Smooth muscle cell (in vitro differentiated cells): ENCODE measurements at regions not wholly inside any gene's neighbourhood (a gene's known extent, or its start where the extent isn't known, plus 50 kb on each side); places are given as distances from the start of the nearest gene placed in this dataset.

Experiments used
- DNase-seq: peaks from one replicate; lab custom pipeline; 2025; ENCODE audit not compliant: unreplicated experiment; lab: John Stamatoyannopoulos, UW
- H2AFZ ChIP-seq: fragments of 200-600 bp; sonication (generic); 2 replicates; pipeline ENCODE4 v1.6.0; 2016; ENCODE audit warnings: antibody characterized with exemption, low read depth, mild to moderate bottlenecking
- H3F3A ChIP-seq: fragments of 200-600 bp; sonication (generic); 2 replicates; pipeline ENCODE4 v1.6.0; 2017; ENCODE audit warnings: antibody characterized with exemption, low read depth
- H3K27ac ChIP-seq: fragments of 200-600 bp; sonication (generic); 2 replicates; pipeline ENCODE4 v1.5.1; 2016; ENCODE audit warnings: low read depth, mild to moderate bottlenecking
- H3K27me3 ChIP-seq: fragments of 200-600 bp; sonication (generic); 2 replicates; pipeline ENCODE4 v1.6.1; 2016; ENCODE audit warnings: low read depth, mild to moderate bottlenecking
- H3K36me3 ChIP-seq: fragments of 200-600 bp; sonication (generic); 2 replicates; pipeline ENCODE4 v1.5.1; 2016; ENCODE audit warnings: low read depth
- H3K4me1 ChIP-seq: fragments of 200-600 bp; sonication (generic); 2 replicates; pipeline ENCODE4 v1.5.1; 2016; ENCODE audit warnings: low read depth
- H3K4me2 ChIP-seq: fragments of 200-600 bp; sonication (generic); 2 replicates; pipeline ENCODE4 v1.6.0; 2016; ENCODE audit warnings: mild to moderate bottlenecking
- H3K4me3 ChIP-seq: fragments of 200-600 bp; sonication (generic); 2 replicates; pipeline ENCODE4 v1.5.1; 2016; ENCODE audit warnings: mild to moderate bottlenecking
- H3K79me2 ChIP-seq: fragments of 200-600 bp; sonication (generic); 2 replicates; pipeline ENCODE4 v1.6.0; 2016; ENCODE audit warnings: low read depth, mild to moderate bottlenecking
- H3K9ac ChIP-seq: fragments of 200-600 bp; sonication (generic); 2 replicates; pipeline ENCODE4 v1.6.0; 2016; ENCODE audit warnings: low read depth
- H3K9me3 ChIP-seq: fragments of 200-600 bp; sonication (generic); replicated peaks from 2 replicates; pipeline ENCODE4 v1.5.1; 2016; ENCODE audit warnings: low read depth
- H4K20me1 ChIP-seq: fragments of 200-600 bp; sonication (generic); 2 replicates; pipeline ENCODE4 v1.6.0; 2016; ENCODE audit warnings: low read depth
- WGBS: methylation state at CpG from one replicate; pipeline ENCODE4 v1.1.7; 2016; ENCODE audit warnings: low lambda C conversion rate; 5-methylcytosine and 5-hydroxymethylcytosine counted together
- TF ChIP-seq, protein P1 (sequence below): fragments of 200-600 bp; sonication (generic); IDR thresholded peaks from 2 replicates; pipeline ENCODE4 v1.5.1; 2017; ENCODE audit warnings: borderline replicate concordance, mild to moderate bottlenecking, antibody characterized with exemption; ENCODE audit not compliant: insufficient read depth, poor library complexity, severe bottlenecking

DNA sequence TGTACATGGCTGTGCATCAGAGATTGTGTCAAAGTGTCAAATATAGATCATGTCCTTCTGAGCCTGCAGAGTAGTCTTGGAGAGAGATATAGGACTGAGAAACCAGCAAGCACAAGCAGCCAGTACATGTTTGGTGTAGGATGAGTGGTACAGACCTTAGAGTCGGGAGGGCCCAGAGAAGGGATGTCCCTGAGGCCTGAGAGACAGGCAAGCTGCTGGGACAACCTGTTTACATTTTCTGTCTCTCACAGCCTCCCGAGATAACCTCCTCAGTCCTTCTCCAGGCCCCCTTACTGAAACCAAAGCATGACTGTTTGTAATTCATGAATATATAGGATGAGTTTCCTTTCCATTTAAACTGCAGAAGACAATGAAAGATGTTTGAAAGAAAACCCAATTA, 182.4 kb upstream of the STT3B start:
- Histone ChIP-seq H4K20me1 (no peaks in the 10 kb centered on the region), H3K4me2 (no peak overlapping the region), H3K27me3 (no peaks in the 10 kb centered on the region), H3K4me3 (no peak overlapping the region), H3K9ac (no peak overlapping the region), H3K36me3 (no peaks in the 10 kb centered on the region), H3F3A (no peaks in the 10 kb centered on the region), H2AFZ (no peak overlapping the region), H3K4me1 (no peaks in the 10 kb centered on the region), H3K27ac (no peak overlapping the region), H3K9me3 (no peaks in the 10 kb centered on the region), H3K79me2 (no peaks in the 10 kb centered on the region)
- DNase-seq, result no peak
- 66% methylated on average over 2 of the region's 2 CpGs for WGBS
- TF ChIP-seq, protein P1, sequence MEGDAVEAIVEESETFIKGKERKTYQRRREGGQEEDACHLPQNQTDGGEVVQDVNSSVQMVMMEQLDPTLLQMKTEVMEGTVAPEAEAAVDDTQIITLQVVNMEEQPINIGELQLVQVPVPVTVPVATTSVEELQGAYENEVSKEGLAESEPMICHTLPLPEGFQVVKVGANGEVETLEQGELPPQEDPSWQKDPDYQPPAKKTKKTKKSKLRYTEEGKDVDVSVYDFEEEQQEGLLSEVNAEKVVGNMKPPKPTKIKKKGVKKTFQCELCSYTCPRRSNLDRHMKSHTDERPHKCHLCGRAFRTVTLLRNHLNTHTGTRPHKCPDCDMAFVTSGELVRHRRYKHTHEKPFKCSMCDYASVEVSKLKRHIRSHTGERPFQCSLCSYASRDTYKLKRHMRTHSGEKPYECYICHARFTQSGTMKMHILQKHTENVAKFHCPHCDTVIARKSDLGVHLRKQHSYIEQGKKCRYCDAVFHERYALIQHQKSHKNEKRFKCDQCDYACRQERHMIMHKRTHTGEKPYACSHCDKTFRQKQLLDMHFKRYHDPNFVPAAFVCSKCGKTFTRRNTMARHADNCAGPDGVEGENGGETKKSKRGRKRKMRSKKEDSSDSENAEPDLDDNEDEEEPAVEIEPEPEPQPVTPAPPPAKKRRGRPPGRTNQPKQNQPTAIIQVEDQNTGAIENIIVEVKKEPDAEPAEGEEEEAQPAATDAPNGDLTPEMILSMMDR, result no peak

DNA sequence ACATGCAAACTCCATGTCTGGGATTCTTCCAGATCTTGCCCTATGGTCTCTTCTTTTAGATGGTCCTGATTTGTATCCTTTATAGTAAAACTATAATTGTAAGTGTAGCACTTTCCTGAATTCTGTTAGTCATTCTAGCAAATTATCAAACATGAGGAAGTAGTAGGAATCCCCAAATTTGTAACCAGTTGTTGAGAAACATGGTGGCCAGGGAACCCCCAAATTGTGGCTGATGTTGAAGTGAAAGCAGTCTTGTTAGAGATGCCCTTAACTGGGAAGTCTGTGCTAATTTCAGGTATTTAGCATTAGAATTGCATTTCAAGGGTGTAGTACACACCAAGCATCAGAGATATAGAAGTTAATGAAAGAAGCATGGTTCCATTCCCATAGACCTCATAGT, 180.4 kb upstream of the STT3B start:
- TF ChIP-seq, protein P1, result no peak
- H4K20me1 ChIP-seq, result no peaks in the 10 kb centered on the region
- H3K36me3 ChIP-seq, result no peaks in the 10 kb centered on the region
- H3K27ac ChIP-seq, result no peak overlapping the region
- no peak overlapping the region for H3K4me3 ChIP-seq
- no peaks in the 10 kb centered on the region for H3K9me3 ChIP-seq
- H3K79me2 ChIP-seq, result no peaks in the 10 kb centered on the region
- H3K4me1 ChIP-seq, result no peaks in the 10 kb centered on the region
- DNase-seq, result no peak
- no peak overlapping the region for H2AFZ ChIP-seq
- H3K9ac ChIP-seq, result no peak overlapping the region
- no peaks in the 10 kb centered on the region for H3K27me3 ChIP-seq
- H3F3A ChIP-seq, result no peaks in the 10 kb centered on the region
- H3K4me2 ChIP-seq, result no peak overlapping the region

GRCh38 chr3:31353166-31353565, 179.6 kb upstream of the STT3B start:
- TF ChIP-seq, protein P1, result no peak
- DNase-seq, result no peak
- Histone ChIP-seq H3K4me1 (no peaks in the 10 kb centered on the region), H2AFZ (no peak overlapping the region), H3K9me3 (no peaks in the 10 kb centered on the region), H3K36me3 (no peaks in the 10 kb centered on the region), H4K20me1 (no peaks in the 10 kb centered on the region), H3K79me2 (no peaks in the 10 kb centered on the region), H3F3A (no peaks in the 10 kb centered on the region), H3K27ac (no peak overlapping the region), H3K4me3 (no peak overlapping the region), H3K4me2 (no peak overlapping the region), H3K9ac (no peak overlapping the region), H3K27me3 (no peaks in the 10 kb centered on the region)
- WGBS, result 50% methylated on average over 1 of the region's 1 CpG

- no peaks in the 10 kb centered on the region for H3K27me3 ChIP-seq
- H3K27ac ChIP-seq, result no peak overlapping the region
- no peak overlapping the region for H3K4me3 ChIP-seq
- H3K36me3 ChIP-seq, result no peaks in the 10 kb centered on the region
- H3F3A ChIP-seq, result no peaks in the 10 kb centered on the region
- no peaks in the 10 kb centered on the region for H3K9me3 ChIP-seq
- no peak overlapping the region for H2AFZ ChIP-seq
- H3K4me1 ChIP-seq, result no peaks in the 10 kb centered on the region
- no peaks in the 10 kb centered on the region for H4K20me1 ChIP-seq
- H3K79me2 ChIP-seq, result no peaks in the 10 kb centered on the region
- TF ChIP-seq, protein P1, result no peak
- no peak overlapping the region for H3K4me2 ChIP-seq
- no peak for DNase-seq
- no peak overlapping the region for H3K9ac ChIP-seq
Observed at GRCh38 chr3:31354373-31354772, 178.4 kb upstream of the STT3B start.
